HG02763 (cell line): ENCODE measurements at regions not wholly inside any gene's neighbourhood (a gene's known extent, or its start where the extent isn't known, plus 50 kb on each side); places are given as distances from the start of the nearest gene placed in this dataset.

Experiments
- ATAC-seq: cut with Tn5 transposase; IDR thresholded peaks from one replicate; pipeline ENCODE4 v1.9.1; 2021; ENCODE audit warnings: mild to moderate bottlenecking, moderate library complexity; ENCODE audit not compliant: unreplicated experiment

DNA sequence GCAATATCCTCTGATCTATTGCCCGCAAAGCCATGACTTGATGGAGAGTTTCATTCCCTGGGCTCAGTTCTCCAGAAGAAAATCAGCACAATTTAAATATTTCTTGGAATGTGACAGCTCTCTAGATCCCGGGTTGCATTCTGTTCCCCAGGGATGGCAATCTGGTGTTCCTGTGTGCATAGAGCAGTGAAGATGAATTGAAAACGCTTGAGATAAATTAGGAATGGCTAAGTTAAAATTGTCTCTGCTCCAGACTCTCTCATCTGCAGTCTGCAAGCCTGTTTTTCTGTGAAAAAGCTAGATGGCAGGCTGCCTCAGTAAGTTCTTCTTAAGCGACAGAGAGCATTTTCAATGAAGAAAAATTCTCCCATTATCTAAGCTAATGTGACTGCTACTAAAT lies 582.5 kb upstream of the MGAT4C start:
- no peak for ATAC-seq

DNA sequence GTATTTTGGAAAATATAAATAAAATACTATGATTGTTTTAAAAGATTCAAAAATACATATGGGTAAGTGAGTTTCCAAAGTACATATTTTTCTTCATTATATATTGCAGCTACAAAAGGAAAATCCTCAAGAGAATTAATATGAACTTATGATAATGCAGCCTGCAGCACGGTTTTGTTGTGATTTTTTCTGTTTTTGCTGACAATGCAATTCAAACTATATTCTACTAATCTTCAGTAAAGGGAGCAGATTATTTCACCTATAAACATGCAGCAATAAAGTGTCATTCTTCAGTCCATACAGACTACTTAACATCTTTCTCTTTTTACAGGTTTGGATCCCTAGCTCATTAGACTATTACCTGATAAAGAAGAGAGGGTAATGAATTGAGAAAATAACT lies 582.1 kb upstream of the MGAT4C start:
- no peak for ATAC-seq

DNA sequence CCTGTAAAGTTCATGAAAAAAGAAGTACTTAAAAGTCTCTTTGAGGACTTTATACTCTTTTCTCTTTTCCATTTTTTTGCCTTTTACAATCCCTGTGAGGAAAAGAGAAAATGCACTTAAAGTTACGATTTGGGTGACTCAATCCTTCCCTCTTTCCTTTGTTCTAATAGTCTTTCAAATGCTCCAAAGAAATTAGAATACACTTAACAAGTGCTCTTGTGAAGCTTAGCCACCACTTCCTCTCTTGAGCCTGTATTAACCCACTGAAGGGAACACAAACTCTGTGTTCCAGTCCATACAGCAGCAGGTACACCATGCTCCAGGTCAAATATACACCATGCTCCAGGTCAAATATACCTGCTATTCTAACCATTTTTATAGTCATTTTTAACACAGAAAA lies 581.1 kb upstream of the MGAT4C start:
- no peak for ATAC-seq

DNA sequence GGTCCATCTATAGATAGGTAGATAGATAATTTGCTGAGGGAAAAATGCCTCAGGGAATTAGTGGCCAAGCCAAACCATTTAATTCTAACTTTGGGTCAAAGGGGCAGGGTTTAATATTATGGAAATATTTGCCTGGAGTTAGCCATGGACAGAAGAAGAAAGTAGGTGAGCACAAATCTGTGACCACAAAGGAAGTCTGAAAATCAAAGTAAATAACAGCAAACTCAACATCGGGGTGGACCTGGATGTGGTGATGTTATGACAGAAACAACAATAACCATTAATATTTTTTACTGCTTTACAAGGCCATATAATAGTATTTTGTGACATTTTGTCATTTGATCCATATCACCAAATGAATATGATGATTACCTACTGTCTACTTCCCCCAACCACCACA lies 578.0 kb upstream of the MGAT4C start:
- no peak for ATAC-seq

DNA sequence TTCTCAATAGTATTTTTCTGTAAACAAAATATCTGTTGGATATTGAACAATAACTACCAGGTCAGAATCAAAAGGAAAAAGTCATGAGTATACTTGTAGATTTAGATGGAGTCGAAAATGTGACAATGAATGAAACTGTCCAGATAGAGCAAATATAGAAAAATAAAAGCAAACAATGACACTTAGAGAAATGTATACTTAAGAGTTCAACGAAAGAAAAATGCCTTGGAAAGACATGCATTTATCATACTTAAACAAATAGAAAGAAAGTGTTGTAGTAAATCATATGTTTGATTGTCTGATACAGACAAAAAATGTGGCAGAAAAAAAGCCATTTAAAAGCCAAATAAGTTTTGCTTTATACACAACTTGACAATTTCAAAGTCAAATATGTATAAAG lies 571.2 kb upstream of the MGAT4C start:
- no peak for ATAC-seq

DNA sequence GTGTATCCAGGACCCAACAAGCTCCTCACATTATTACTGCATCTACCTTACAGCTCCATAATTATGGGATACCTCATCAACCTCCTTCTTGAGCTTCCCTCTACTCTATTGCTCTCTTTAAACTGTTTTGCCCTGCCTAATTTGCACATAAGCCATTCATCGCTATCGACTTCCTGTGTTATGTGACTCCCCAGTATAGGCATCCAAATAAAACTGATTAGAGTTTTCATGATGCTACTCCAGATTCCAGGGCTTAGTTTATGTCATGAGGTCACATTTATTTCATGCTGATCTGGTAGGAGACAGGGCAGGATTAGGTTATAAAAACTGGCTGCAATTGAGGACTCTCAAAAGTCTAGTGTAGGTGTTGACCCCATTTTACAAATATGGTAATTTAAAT lies 569.9 kb upstream of the MGAT4C start:
- no peak for ATAC-seq

DNA sequence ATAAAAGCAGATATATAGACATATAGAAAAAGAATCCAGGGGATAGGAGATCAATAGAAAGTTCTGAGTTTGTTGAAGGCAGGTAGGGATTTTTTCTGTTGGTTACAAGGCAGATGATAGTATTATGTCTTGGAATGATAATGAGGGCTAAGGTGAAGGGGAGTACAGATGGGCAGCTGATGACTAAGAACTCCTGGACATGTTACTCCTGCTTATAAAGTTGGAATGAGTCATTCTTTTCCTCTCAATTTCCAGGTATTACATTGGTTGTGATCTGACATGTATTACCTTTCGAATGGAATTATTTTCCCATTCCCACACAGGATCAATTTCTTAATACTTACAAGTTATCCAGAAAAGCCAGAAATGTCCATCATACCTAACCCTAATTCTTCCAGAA lies 545.2 kb upstream of the MGAT4C start:
- no peak for ATAC-seq

DNA sequence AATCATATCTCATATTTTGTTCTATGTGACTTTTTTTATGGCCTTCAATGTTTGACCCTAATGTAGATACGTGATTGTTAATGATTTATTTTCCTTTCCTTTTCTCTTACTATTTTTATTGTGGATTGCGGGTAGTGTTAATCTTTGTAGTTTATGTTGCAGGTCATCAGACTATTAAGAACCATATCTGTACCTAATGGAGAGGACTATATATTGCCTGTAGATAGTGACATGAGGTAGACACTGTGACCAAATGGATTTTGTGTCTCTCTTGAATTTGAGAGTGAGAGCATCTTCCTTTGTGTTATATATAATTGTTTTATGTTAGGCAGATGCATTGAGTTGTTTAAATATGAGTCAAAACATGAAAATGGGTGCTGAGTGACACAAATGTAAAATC lies 543.4 kb upstream of the MGAT4C start:
- ATAC-seq, result no peak

DNA sequence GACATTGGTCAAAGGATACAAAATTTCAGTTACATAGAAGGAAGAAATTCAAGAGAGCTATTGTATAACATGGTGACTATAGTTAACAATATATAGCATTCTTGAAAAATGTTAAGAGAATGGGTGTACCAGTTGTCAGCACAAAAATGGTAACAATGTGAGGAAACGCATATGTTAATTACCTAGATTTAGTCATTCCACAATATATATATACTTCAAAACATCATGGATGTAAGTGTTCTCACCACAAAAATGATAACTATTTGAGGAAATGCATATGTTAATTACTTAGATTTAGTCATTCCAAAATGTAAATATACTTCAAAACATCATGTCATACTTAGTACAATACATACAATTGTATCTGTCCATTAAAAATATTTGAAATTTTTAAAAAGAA lies 540.4 kb upstream of the MGAT4C start:
- no peak for ATAC-seq

DNA sequence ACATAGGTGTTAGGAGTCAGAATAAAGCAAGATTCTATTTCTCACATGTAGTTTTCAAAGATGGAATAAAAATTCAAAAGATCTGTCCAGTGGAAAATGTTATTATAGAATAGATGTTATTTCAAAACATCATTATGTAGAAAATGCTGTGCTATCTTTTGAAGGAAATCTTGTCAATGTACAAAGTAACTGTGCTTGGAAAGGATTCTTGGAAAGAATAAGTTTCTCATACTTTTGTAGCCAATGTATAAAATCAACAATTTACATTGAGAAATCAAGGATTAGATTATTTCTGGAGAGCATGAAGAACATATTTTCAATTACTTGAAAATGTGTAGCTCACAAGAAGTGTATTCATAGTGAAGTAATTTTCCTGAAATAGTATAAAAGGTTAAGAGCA lies 532.5 kb upstream of the MGAT4C start:
- ATAC-seq, result no peak

DNA sequence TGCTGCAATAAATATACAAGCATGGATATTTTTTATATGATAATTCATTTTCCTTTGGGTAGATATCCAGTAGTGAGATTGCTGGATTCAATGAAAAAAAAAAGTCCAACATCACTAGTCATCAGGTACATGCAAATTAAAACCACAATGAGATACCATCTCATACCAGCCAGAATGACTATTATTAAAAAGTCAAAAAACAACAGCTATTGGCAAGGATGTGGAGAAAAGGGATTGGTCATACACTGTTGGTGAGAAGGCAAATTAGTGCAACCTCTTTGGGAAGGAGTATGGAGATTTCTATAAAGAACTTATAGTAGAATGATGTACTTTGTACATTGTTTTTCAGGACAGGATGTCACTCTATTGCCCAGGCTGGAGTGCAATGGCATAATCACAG lies 531.2 kb upstream of the MGAT4C start:
- ATAC-seq, result no peak

DNA sequence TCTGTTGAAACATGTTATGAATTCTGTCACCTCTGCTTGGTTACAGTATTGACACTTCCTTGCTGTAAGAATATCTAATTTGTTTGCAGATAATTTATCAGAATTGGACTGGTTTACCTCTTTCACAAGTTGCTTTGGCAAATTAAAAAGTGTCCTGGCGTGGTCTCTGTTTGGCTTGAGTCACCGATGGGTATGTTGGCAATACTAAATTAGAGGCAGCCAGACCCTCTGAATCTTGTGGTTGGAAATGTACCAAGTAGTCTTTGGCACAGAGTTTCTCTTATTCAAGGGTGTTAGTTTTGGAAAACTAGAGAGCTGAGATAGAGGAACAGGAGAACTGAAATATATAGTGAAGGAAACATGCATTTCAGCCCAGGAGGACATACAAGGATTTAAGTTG lies 521.1 kb upstream of the MGAT4C start:
- ATAC-seq, result no peak

DNA sequence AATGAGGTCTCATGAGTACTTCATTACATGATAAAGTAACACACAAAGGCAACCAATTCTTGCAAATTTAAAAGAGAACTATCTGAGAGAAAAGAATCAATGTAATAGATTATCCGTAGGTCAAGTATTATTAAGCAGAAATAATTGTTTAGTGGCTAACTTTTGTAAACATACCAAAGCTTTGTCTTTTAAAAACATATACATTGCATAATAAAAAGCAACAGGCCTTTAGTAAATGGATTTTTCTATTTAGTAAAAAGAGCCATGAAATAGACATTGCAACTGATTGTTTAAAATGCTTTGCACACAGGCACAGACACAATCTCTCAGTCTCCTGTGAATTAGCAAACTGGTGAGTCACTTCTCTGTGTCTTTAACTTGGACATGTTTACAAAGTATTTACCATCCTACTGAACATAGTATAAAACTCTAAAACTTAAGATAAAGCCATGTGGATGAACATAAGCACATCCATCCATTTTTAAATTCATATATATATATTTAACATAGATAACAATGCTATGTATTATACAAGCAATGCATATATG lies 518.7 kb upstream of the MGAT4C start:
- ATAC-seq, result no peak

DNA sequence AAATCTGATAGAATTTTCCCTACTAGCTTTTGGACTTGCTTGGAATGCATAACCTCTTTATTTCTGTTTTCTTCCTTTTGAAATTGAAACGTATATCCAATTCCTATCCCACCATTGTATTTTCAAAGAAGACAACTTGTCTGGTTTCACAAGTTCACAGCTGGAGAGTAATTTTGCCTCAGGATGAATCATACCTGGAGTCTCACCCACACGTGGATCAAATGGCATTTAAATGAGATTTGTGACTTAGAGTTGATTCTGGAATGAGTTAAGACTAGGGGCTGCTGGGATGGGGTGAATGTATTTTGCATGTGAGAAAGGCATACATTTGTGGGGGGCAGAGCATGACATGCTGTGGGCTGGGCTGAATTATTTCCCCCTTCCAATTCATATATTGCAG lies 516.5 kb upstream of the MGAT4C start:
- no peak for ATAC-seq

DNA sequence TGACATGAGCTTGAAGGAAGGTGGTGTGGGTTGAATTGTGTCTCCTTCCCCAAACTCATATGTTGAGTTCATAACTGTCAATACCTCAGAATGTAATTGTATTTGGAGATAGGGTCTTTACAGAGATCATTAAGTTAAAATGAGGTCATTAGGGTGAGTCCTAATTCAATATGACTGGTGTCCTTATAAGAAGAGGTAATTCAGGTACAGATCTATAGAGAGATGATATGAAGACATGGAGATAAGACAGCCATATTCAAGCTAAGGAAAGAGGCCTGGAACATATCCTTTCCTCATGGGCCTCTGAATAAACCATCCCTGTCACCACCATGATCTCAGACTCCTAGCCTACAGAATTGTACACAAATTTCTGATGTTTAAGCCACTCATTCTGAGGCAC lies 514.7 kb upstream of the MGAT4C start:
- ATAC-seq, result no peak

DNA sequence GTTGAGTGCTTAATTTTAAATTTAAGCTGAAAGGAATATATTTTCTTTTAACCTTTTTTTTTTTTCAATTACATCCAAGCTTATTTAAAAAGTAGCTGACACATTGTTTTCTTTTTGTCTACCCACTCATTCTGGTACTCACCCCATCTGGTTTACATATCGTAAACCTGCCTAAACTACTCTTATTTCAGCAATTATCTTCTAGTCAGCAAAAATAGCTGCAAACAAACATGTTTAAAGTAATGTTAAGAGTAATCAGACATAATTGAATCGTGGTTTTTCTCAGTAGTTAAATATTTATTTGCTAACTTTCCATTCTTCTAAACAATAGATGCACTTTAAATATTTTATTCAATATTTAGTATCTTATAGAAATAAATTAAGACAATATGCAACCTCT lies 492.7 kb upstream of the MGAT4C start:
- ATAC-seq, result no peak

DNA sequence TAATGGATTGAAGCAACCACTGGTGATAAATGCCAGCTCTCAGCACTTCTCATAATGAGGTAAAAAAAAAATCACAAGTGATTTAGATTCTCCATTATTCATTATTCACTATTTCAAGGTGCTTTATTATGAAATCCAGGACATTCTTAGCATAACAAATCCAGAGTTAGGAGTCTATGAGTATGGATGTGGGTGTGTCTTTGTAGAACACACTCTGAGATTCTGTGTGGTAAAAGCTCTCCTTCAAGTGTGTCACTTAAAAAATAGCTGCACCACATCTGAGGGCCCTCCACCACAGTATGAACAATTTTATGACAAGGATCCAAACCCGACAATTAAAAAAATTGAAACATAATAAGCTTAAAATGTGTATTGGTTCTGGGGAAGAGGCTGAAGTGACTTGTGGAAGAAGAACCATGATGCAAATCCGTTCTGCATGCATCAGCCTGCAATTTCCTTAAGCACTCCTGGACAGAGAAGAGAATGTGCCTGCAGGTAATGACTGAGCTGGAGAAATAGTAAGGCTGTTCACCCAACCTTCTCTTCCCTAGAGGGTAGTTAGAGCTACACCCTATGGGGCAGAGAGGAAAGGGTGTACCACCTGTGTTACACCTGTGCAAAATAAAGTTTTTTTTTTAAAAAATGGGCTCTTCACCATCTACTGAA lies 488.5 kb upstream of the MGAT4C start:
- no peak for ATAC-seq

DNA sequence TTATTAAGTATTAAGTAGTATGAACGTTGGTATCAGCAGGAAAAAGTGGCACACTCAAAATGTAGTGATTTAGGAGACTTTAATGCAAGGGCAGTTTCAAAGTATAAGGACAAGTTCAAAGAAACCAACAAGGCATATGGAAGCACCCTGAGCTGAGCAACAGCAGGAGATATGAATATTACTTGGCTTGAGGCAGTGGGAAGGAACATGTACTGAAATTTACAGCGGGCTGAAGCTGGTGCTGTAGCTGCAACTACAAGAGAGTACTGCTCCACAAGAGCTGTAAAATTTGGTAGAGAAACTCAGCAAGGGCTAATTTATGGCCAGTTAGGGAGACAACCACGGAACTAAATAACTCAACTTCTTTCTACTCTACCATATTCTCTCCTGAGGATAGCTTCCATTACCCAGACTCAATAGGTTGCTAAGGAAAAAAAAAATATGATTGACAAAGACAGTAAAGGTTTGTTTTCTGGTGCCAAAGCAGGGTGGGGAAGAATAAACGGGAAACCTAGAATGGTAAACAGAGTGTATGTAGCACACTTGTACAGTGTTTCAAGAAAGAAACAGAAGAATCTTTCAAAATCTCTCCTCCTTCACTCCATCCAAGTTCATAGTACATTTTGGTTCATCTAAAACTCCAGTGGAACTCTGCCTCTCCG lies 487.8 kb upstream of the MGAT4C start:
- ATAC-seq, result no peak

DNA sequence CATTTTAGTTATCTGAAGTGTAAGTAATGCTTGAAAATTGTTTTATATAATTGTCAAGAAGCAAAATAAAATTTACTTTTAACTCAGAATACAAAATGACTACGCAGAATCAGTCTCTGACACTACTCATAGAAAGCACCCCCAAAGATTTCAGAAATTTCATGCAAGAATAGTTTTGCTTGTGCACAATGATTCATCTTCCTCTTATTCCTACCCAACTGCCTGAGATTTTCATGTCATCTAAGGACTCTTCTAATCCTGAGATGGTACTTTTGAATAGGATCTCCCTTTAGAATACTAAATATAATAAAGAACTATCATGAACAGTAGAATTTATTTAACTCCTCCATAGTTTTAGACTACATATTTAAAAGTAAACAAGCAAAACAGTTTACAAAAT lies 485.3 kb upstream of the MGAT4C start:
- ATAC-seq, result no peak

DNA sequence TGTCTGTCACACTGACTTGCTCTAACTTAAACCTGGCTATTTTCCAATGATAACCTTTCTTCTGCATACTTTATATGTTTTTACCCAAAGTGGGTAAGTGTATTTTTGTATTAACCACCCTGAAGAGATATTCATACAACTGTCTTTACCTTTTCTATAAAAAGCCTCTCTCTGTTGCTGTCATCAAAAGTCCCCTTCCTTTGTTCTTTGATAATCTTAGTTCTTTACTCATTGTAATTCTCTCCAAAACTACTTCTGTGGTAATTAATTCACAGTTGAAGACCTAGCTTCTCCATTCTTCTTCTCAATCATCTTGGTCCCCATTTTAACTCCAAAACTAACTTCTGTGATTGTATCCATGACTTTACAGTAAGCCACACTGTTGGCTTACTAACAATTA lies 479.7 kb upstream of the MGAT4C start:
- ATAC-seq, result no peak

DNA sequence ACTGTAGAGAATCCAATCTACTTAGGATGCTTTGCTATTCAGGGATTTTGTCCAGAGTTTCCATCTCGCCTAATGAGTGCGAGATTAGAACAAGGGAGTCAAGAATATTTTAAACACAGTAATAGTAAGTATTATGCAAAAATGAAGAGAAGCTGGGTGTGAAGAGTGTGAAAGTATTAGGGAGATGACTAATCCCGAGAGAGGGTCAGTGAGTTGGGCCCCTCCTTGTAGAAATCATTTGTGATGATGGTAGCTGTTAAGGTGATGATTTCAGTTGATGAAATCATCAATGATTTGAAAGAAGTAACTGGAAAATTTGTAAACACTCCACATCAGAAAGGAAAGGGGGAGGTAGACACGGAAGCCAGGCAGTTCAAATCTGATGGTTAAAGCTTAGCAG lies 478.9 kb upstream of the MGAT4C start:
- ATAC-seq, result no peak

DNA sequence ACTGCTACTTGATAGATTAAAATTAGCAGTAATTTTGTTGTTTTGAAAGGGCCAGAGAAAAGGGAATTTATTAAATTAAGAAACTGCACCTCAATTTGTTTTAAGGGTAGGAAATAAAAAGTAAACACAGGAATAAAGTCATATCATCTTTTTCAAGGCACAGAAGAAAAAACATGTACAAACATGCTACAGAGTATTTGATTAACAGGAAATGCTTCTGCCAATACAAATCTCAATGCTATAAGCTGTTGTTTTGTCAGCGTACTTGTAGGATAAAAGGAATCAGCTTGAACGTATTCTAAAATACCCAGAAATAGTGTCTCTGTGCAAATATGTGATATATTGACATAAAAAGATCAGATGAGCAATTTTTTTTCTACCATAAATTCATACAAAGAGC lies 474.0 kb upstream of the MGAT4C start:
- ATAC-seq, result no peak

DNA sequence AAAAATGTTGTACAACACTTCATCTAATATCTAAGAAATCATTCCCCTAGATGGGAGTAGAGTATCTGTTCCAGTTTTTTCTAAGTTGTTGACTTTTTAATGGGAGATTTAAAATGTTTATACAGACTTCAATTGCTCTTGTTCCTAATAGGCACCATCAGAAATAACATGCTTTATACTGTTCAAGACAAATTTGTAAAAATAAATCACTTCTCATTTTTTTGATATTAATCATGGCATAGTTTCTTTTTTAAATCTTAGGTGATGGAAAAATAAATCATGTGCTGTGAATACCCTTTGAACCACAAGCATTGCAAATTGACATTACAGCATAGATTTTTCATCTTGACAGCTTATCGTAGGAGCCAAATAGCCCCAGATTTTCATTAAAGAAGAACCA lies 473.5 kb upstream of the MGAT4C start:
- no peak for ATAC-seq
